Upper lobe of right lung (tissue), 1 donor: ENCODE measurements at regions not wholly inside any gene's neighbourhood (a gene's known extent, or its start where the extent isn't known, plus 50 kb on each side); places are given as distances from the start of the nearest gene placed in this dataset.

Experiments used
- ATAC-seq: fragments of 200-7000 bp; cut with Tn5 transposase; one replicate; pipeline ENCODE4 v1.9.1; 2020; ENCODE audit warnings: mild to moderate bottlenecking, moderate library complexity
- DNase-seq: peaks from one replicate; pipeline ENCODE4 v3.0.0-alpha.2; 2020
- H3K27ac ChIP-seq: fragments of 200-600 bp; one replicate; pipeline ENCODE4 v1.8.0; 2022
- H3K27me3 ChIP-seq: fragments of 200-600 bp; one replicate; pipeline ENCODE4 v1.8.0; 2022; ENCODE audit warnings: mild to moderate bottlenecking
- H3K36me3 ChIP-seq: fragments of 200-600 bp; one replicate; pipeline ENCODE4 v1.8.0; 2022
- H3K4me1 ChIP-seq: fragments of 200-600 bp; one replicate; pipeline ENCODE4 v1.8.0; 2022
- H3K4me3 ChIP-seq: fragments of 200-600 bp; one replicate; pipeline ENCODE4 v1.8.0; 2022; ENCODE audit warnings: mild to moderate bottlenecking
- H3K9me3 ChIP-seq: fragments of 200-600 bp; one replicate; pipeline ENCODE4 v1.8.0; 2022
- CTCF ChIP-seq: fragments of 200-600 bp; IDR thresholded peaks from one replicate; pipeline ENCODE4 v1.8.0; 2022; ENCODE audit warnings: antibody characterized with exemption
- intact Hi-C: fragments of 100-400 bp; cut with DNase I; formaldehyde crosslinking; loops from one replicate; pipeline ENCODE4 v1.11.0; 2022
- donor health status: DM: no; HTN: yes; CAD: no; lungs with severe emphysema.

GRCh38 chr3:30129765-30130164 lies 476.6 kb upstream of the TGFBR2 start:
- TF ChIP-seq CTCF, result no peak
- intact Hi-C loops, result no loop called here
- Histone ChIP-seq H3K27ac (no peak overlapping the region), H3K4me1 (no peaks in the 10 kb centered on the region), H3K4me3 (no peak overlapping the region), H3K9me3 (no peaks in the 10 kb centered on the region), H3K36me3 (no peaks in the 10 kb centered on the region), H3K27me3 (no peaks in the 10 kb centered on the region)
- DNase-seq (no peak), ATAC-seq (no peak)

GRCh38 chr3:30130391-30130790 lies 476.0 kb upstream of the TGFBR2 start:
- H3K27ac ChIP-seq, result no peak overlapping the region
- H3K27me3 ChIP-seq, result no peaks in the 10 kb centered on the region
- DNase-seq (no peak), ATAC-seq (no peak)
- no peaks in the 10 kb centered on the region for H3K9me3 ChIP-seq
- TF ChIP-seq CTCF, result no peak
- H3K4me3 ChIP-seq, result no peak overlapping the region
- no peaks in the 10 kb centered on the region for H3K36me3 ChIP-seq
- intact Hi-C loops, result no loop called here
- H3K4me1 ChIP-seq, result no peaks in the 10 kb centered on the region

- DNase-seq, result no peak
- Histone ChIP-seq H3K4me3 (no peak overlapping the region), H3K4me1 (no peaks in the 10 kb centered on the region), H3K9me3 (no peaks in the 10 kb centered on the region), H3K36me3 (no peaks in the 10 kb centered on the region), H3K27me3 (no peaks in the 10 kb centered on the region), H3K27ac (no peak overlapping the region)
- intact Hi-C loops, result no loop called here
- no peak for ATAC-seq
- TF ChIP-seq CTCF, result no peak
Measured at GRCh38 chr3:30131191-30131590, 475.2 kb upstream of the TGFBR2 start.

GRCh38 chr3:30135190-30135589 lies 471.2 kb upstream of the TGFBR2 start:
- H3K4me1 ChIP-seq, result no peaks in the 10 kb centered on the region
- ATAC-seq (no peak), DNase-seq (no peak)
- H3K27me3 ChIP-seq, result no peaks in the 10 kb centered on the region
- H3K9me3 ChIP-seq, result no peaks in the 10 kb centered on the region
- intact Hi-C loops, result no loop called here
- H3K36me3 ChIP-seq, result no peaks in the 10 kb centered on the region
- TF ChIP-seq CTCF, result no peak
- no peak overlapping the region for H3K4me3 ChIP-seq
- H3K27ac ChIP-seq, result no peak overlapping the region

- intact Hi-C loops, result no loop called here
- H3K27ac ChIP-seq, result no peak overlapping the region
- no peaks in the 10 kb centered on the region for H3K9me3 ChIP-seq
- no peak for DNase-seq
- no peaks in the 10 kb centered on the region for H3K36me3 ChIP-seq
- no peak for ATAC-seq
- no peaks in the 10 kb centered on the region for H3K4me1 ChIP-seq
- TF ChIP-seq CTCF, result no peak
- H3K27me3 ChIP-seq, result no peaks in the 10 kb centered on the region
- no peak overlapping the region for H3K4me3 ChIP-seq
Measured at GRCh38 chr3:30139283-30139682, 467.1 kb upstream of the TGFBR2 start.

GRCh38 chr3:30140356-30141075 lies 465.9 kb upstream of the TGFBR2 start:
- ATAC-seq (no peak), DNase-seq (no peak)
- no peaks in the 10 kb centered on the region for H3K9me3 ChIP-seq
- H3K4me3 ChIP-seq, result no peak overlapping the region
- intact Hi-C loops, result no loop called here
- H3K4me1 ChIP-seq, result no peaks in the 10 kb centered on the region
- no peaks in the 10 kb centered on the region for H3K27me3 ChIP-seq
- H3K27ac ChIP-seq, result no peak overlapping the region
- TF ChIP-seq CTCF, result no peak
- H3K36me3 ChIP-seq, result no peaks in the 10 kb centered on the region
